ENCODE measurements at regions not wholly inside any gene's neighbourhood (a gene's known extent, or its start where the extent isn't known, plus 50 kb on each side); places are given as distances from the start of the nearest gene placed in this dataset.

DNA sequence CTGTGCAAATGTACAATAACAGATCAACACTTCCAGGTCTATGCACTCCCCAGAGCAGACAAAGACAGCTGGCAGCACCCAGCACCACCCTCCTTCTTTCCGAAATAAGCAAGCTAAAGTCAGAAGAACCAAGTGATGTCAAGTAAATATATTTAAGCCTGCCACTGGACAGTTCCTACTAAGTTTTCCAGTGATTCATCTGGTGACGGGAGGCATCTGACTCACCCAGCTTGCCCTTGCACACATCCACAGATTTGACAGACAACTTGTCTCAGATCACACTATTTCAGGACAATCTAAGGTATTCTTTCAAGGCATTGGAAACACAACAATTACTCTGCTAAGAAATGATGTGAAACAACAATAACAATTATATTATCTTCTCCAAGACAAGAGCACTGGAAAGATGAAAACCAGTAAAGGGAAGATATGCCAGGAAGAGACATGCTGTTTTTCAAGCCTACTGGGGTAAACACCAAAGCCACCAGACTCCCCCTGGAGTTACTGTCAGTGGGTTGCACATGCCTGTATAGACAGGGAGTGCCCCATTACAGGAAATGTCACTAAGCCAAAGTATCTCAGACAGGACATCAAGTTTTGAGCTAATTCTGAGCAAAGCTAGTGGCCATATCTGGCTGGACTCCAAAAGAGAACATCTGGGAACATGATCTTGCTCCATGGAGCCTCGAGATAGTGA, 287.9 kb upstream of the KLHL29 start:
- no peak overlapping the region for H3K27ac ChIP-seq (ENCODE audit: low read depth, low read length)
- no peaks in the 10 kb centered on the region for H3K79me2 ChIP-seq (ENCODE audit: insufficient read depth, low read length)
- H3K9me2 ChIP-seq (ENCODE audit: insufficient read depth), result no peaks in the 10 kb centered on the region
- no peak overlapping the region for H3K9ac ChIP-seq (ENCODE audit: low read length)
- ATAC-seq (no peak), DNase-seq (ENCODE audit: low read depth, low spot score) (no peak)
- ChIA-PET POLR2A (no interaction called here), RAD21 (ENCODE audit: low non-redundant PET in 1 of 2, low total read pairs in 2 of 2, uncharacterized antibody in 2 of 2, unreplicated experiment in 2 of 2) (no interaction called here), CTCF (no interaction called here)
- intact Hi-C loops (cut with micrococcal nuclease), result no loop called here
- H3K4me3 ChIP-seq (replicated peaks in 1 of 2; ENCODE audit: low read depth in 1 of 2, low read length in 2 of 2), result no peak overlapping the region
- no peak overlapping the region for H3K4me2 ChIP-seq (ENCODE audit: low read length)
- no peak overlapping the region for H2AFZ ChIP-seq (ENCODE audit: low read depth, low read length, poor library complexity, severe bottlenecking)
- no peaks in the 10 kb centered on the region for H3K36me3 ChIP-seq (ENCODE audit: control insufficient read depth in 1 of 2, insufficient read depth in 2 of 2, low read length in 2 of 2)
- no peaks in the 10 kb centered on the region for H3K4me1 ChIP-seq (ENCODE audit: control insufficient read depth in 1 of 2, insufficient read depth in 2 of 2, low read length in 2 of 2)
- no TSS peak for BruUV-seq (replicated peaks)
- H4K20me1 ChIP-seq (ENCODE audit: insufficient read depth), result no peaks in the 10 kb centered on the region
- no peaks in the 10 kb centered on the region for H3K27me3 ChIP-seq (ENCODE audit: insufficient read depth, low read length)
- TF ChIP-seq, protein P1, sequence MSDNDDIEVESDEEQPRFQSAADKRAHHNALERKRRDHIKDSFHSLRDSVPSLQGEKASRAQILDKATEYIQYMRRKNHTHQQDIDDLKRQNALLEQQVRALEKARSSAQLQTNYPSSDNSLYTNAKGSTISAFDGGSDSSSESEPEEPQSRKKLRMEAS (IDR thresholded peaks at IDR 0.05), result no peak
- TF ChIP-seq, protein P2, sequence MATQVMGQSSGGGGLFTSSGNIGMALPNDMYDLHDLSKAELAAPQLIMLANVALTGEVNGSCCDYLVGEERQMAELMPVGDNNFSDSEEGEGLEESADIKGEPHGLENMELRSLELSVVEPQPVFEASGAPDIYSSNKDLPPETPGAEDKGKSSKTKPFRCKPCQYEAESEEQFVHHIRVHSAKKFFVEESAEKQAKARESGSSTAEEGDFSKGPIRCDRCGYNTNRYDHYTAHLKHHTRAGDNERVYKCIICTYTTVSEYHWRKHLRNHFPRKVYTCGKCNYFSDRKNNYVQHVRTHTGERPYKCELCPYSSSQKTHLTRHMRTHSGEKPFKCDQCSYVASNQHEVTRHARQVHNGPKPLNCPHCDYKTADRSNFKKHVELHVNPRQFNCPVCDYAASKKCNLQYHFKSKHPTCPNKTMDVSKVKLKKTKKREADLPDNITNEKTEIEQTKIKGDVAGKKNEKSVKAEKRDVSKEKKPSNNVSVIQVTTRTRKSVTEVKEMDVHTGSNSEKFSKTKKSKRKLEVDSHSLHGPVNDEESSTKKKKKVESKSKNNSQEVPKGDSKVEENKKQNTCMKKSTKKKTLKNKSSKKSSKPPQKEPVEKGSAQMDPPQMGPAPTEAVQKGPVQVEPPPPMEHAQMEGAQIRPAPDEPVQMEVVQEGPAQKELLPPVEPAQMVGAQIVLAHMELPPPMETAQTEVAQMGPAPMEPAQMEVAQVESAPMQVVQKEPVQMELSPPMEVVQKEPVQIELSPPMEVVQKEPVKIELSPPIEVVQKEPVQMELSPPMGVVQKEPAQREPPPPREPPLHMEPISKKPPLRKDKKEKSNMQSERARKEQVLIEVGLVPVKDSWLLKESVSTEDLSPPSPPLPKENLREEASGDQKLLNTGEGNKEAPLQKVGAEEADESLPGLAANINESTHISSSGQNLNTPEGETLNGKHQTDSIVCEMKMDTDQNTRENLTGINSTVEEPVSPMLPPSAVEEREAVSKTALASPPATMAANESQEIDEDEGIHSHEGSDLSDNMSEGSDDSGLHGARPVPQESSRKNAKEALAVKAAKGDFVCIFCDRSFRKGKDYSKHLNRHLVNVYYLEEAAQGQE (IDR thresholded peaks at IDR 0.05; ENCODE audit: low read depth), result no peak
- TF ChIP-seq, protein P3, sequence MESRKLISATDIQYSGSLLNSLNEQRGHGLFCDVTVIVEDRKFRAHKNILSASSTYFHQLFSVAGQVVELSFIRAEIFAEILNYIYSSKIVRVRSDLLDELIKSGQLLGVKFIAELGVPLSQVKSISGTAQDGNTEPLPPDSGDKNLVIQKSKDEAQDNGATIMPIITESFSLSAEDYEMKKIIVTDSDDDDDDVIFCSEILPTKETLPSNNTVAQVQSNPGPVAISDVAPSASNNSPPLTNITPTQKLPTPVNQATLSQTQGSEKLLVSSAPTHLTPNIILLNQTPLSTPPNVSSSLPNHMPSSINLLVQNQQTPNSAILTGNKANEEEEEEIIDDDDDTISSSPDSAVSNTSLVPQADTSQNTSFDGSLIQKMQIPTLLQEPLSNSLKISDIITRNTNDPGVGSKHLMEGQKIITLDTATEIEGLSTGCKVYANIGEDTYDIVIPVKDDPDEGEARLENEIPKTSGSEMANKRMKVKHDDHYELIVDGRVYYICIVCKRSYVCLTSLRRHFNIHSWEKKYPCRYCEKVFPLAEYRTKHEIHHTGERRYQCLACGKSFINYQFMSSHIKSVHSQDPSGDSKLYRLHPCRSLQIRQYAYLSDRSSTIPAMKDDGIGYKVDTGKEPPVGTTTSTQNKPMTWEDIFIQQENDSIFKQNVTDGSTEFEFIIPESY (IDR thresholded peaks at IDR 0.05; ENCODE audit: extremely low read depth, insufficient replicate concordance, low read length), result no peak
- no peak for TF ChIP-seq EZH2phosphoT487 (IDR thresholded peaks at IDR 0.05; ENCODE audit: borderline replicate concordance)
- TF ChIP-seq SP1 (IDR thresholded peaks at IDR 0.05; ENCODE audit: low read depth), result no peak
- TF ChIP-seq ZFX (IDR thresholded peaks at IDR 0.05), result no peak
- no peak for TF ChIP-seq JUND (IDR thresholded peaks at IDR 0.05)
- TF ChIP-seq, protein P4, sequence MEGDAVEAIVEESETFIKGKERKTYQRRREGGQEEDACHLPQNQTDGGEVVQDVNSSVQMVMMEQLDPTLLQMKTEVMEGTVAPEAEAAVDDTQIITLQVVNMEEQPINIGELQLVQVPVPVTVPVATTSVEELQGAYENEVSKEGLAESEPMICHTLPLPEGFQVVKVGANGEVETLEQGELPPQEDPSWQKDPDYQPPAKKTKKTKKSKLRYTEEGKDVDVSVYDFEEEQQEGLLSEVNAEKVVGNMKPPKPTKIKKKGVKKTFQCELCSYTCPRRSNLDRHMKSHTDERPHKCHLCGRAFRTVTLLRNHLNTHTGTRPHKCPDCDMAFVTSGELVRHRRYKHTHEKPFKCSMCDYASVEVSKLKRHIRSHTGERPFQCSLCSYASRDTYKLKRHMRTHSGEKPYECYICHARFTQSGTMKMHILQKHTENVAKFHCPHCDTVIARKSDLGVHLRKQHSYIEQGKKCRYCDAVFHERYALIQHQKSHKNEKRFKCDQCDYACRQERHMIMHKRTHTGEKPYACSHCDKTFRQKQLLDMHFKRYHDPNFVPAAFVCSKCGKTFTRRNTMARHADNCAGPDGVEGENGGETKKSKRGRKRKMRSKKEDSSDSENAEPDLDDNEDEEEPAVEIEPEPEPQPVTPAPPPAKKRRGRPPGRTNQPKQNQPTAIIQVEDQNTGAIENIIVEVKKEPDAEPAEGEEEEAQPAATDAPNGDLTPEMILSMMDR (IDR thresholded peaks at IDR 0.05 in 2 of 3, conservative IDR thresholded peaks at IDR 0.05 in 1 of 3; ENCODE audit: borderline replicate concordance in 1 of 3, insufficient read depth in 1 of 3, low read depth in 2 of 3, low read length in 2 of 3), result no peak
- no peak for TF ChIP-seq SRF (IDR thresholded peaks at IDR 0.05; ENCODE audit: low read depth)
- no peak for TF ChIP-seq SIN3A (IDR thresholded peaks at IDR 0.05; ENCODE audit: low read depth)
- TF ChIP-seq, protein P5, sequence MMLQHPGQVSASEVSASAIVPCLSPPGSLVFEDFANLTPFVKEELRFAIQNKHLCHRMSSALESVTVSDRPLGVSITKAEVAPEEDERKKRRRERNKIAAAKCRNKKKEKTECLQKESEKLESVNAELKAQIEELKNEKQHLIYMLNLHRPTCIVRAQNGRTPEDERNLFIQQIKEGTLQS (IDR thresholded peaks at IDR 0.05), result no peak
- TF ChIP-seq ZNF274 (IDR thresholded peaks at IDR 0.05; ENCODE audit: low read depth, low read length), result no peak
- TF ChIP-seq CBX3 (IDR thresholded peaks at IDR 0.05; ENCODE audit: low read depth), result no peak
- TF ChIP-seq CEBPB (IDR thresholded peaks at IDR 0.05; ENCODE audit: low read depth), result no peak
- no peak for TF ChIP-seq FOSL1 (IDR thresholded peaks at IDR 0.05; ENCODE audit: low read depth)
- no peak for TF ChIP-seq EZH2 (IDR thresholded peaks at IDR 0.05)
- TF ChIP-seq POLR2AphosphoS5 (IDR thresholded peaks at IDR 0.05; ENCODE audit: low read depth, low read length), result no peak
- no peaks in the 10 kb centered on the region for H3K9me3 ChIP-seq (ENCODE audit: control insufficient read depth in 1 of 2, insufficient read depth in 1 of 2, low read depth in 1 of 2, low read length in 2 of 2)
